ENCODE measurements at regions not wholly inside any gene's neighbourhood (a gene's known extent, or its start where the extent isn't known, plus 50 kb on each side); places are given as distances from the start of the nearest gene placed in this dataset.
"Not testable (repeated sequence)": the region's sequence is repeated elsewhere in the genome, so short reads cannot be mapped to it uniquely, and the experiment has no call there.

DNA sequence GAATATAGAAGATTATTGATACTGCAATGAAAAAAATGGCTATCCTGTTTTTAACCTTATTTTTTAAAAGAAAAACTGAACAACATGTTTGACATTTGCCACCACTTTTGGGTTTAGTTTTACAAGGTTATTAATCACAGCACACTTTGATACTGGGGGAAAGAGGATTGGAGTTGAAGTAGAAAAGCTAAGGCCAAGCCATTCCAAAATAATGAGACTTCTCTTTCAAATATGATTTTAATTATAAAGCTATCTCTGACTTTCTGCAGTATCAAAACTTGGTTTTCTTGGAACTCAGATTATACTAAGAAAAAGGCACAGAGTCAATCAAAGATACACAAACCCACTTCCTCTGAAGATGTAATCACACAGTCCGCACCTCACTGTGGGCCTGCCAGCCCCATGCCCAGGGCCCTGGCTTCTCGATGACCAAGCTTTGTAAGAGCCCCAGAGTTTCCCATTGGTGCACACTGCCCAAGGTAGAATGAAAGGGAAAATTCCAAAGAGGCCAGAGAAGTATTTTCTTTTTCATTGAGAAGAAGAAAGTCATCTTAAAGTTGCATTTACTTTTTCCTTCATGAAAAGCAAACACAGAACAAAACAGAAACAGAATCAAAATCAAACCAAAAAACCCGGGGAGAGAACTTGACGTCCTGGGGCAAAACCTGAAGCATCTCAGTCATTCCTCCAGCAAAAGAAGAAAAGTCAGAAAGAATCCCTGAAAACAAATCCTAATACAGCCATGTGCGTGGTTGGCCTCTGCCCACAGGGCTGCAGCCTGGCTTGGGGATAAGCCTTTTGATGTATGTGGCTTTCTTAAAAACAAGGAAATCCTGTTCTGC is 187.7 kb upstream of the KLF6 start:
- peak; percentile 50 for DNase-seq

DNA sequence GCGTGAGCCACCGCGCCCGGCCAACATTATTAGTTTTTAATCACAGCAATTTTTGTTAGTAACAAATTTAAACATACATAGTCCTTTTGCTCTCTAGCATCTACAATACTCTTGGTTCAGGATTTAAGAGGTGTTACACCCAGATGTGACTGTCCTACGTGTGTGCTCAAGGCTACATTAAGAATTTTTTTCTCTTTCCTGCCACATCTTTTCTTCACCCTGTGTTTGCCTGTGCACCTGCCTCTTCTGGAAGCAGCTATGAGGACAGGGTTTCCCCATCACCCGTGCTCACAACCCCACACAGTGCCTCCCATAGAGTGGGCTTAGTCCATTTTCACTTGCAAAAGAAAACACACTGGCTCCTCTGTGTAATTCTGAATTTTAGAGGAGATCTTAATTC is 186.7 kb upstream of the KLF6 start:
- peak; percentile 16 for DNase-seq

DNA sequence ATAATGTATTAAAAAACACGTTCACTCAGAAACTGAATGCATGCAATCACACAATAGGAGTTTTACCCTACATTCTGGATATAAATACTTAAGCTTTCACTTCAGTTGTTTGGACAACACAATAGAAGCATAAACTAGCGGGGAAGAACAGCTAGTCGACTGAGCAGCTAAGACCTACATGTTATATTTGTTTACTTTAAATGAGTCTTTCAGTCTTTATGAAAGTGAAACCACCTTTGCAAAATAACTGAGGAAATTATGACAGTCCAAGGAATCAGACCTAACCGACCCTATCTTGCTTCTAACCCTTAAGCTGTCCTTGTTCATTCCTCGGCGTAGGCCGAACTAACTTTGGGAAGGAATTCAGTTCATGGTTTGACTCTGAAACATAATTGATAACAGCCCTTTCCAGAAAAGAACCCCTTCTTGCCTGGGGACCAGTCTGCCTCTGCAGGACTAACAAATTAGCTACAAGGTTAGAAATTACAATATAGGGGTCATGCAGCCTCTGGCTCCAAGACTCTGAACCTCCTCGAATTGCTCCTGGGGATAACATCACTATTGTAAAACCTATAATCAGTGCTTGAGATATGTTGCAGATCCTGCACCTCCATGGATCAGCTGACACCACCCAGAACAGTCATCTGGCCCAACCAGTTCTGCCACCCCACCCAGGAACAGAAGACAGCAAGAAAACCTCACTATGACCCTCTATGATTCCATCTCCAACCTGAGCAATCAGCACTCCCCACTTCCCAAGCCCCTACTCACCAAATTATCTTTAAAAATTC is 185.1 kb upstream of the KLF6 start:
- no peak for DNase-seq

DNA sequence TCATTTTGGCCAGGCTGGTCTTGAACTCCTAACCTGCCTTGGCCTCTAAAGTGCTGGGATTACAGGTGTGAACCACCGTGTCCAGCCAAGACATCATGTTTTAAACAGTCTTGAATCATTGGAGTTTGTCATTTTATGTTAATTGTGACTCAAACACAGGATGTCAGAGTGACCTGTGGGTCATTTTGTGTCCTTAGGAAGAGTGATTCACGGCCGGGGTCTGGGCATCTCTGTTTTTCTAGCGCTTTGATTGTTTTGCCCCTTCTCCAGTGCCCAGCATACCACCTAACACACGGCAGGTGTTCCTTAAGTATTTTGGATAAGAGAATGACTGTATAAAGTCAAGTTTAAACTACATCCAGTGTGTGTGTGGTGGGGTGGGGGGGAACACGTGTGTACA is 183.7 kb upstream of the KLF6 start:
- no peak for DNase-seq

DNA sequence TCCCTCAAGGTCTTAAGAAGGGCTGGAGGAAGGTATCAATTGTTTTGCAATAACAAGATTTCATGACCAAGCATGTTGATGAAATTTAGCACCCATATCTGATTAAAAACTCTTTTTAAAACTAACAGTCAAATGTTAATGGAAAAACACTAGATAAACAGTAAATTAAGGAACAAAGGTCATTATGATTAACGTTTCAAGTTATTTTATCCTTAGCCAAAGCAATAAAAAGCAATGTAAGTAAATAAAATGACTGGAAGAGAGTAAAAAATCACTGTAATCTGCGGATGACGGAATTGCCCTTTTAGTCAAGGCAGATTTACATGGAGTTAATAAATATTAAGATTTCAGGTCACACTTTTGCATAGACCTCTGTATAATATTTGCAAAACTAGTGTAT is 179.5 kb upstream of the KLF6 start:
- no peak for DNase-seq

DNA sequence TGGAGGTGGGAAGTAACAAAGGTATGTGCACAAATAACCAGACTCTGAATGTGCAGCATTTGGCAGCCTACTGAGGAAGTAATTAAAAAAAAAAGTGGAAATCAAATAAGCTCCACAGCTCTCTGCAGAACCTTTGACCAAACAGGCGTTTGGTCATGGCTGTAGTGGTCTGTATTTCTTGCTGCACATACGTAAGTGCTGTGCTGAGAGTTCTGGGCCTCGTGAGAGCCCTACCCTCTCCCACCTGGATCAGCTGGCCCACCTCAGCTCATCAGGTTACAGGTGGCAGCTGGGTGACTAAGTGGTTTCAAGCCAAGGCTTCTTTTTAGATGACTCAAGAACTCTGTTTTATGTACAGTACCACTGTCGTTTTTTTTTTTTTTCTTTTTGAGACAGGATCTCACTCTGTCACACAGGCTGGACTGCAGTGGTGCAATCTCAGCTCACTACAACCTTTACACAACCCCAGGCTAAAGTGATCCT is 178.2 kb upstream of the KLF6 start:
- no peak for DNase-seq

DNA sequence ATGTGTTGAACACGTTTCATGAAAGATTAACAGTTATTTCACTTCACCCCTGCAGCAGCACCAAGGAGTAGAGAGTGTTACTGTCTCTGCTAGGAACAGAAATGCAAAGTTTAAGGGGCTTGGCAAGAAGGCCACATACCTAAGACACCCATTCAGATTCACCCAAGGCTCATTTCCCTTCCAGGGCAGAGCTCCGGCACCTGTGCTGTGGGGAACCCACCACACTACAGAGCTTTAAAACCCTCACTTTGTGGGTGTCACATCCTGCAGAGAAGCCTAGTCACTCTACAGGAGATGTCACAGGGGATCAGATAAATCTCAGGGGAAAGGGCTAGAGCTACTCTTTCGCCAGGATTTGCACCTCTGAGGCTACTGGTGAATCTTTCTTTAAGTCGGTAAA is 176.1 kb upstream of the KLF6 start:
- peak; percentile 67 for DNase-seq

DNA sequence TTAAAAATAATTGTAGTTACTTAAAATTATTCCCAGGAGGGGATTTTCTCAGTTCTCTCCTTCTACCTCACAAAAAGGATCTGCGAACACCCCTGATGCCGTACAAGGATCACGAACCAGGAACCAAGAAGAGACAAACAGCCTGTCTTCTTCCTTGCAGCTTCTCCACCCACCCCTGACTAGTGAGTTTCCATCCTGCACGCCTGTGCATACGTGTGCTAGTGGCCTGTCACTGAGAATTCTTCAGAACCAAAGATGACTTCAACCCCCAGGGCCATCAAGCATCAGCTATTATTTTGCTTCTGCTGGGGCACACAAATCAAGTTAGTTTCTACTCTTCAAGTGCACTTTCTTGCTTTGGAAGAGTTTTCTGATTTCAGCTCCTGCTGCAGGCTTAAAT is 175.5 kb upstream of the KLF6 start:
- no peak for DNase-seq

DNA sequence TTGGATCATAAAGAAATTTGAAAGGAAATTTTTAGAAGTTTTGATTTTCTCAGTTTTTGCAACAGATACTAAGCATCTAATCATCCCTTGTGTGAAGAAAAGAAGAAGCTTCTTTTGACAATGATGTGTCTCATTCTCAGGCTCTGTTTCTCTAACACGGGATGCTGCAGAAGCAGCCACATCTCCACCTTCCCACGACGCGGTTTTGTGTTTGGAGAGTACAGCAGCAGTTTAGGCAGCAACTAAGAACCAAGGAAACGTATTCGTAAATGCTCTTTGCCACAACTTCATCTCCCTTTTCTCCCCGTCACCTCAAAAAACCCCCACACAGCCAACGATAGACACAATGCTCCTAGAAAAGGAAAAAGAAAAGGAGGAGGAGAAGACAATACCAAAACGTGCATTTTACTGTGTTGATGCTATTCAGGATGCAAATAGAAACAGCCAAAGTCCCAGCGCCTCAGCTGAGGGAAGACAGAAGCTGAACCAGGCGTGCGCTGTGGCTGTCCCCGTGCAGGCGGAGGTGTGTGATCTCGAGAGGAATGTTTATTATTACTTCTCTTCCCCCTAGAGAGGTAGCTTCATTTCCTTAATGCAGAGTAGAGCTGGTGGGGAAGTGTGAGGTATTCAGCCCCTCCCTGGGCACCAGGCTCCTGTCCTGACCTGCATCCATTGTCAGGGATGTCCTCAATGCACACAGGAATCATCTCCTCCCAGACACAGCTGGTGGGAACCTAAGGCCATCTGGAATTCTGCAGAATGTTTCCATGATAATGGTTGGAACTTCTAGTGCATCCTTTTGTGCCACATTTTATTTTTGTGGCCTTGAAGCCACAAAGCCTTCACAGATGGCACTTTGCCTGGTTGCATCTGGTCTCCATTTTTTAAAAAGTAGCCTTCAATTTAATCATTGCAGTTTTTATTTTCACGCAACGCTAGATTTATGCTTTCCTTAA is 174.6 kb upstream of the KLF6 start:
- no peak for DNase-seq

DNA sequence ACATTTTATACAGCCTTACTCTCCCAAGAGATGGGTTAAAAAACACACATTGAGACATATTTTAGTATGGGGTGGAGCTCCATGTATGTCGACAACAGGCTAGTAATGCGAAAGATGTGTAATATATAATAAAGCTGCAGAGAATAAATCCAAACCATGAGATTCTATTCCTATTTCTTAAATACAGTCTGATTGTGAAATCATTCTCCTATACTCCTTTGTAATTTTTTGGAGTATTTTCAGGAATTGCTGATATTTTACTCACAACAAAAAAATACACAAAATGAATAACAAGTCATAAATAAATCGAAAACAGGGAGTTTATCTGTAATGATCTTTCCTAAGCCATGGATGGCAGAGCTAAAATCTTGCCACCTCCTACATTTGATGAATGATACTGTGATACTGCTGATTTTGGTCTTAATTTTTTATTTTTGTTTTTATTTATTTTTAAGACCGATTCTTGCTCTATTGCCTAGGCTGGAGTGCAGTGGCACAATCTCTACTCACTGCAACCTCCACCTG is 173.5 kb upstream of the KLF6 start:
- DNase-seq: no peak

DNA sequence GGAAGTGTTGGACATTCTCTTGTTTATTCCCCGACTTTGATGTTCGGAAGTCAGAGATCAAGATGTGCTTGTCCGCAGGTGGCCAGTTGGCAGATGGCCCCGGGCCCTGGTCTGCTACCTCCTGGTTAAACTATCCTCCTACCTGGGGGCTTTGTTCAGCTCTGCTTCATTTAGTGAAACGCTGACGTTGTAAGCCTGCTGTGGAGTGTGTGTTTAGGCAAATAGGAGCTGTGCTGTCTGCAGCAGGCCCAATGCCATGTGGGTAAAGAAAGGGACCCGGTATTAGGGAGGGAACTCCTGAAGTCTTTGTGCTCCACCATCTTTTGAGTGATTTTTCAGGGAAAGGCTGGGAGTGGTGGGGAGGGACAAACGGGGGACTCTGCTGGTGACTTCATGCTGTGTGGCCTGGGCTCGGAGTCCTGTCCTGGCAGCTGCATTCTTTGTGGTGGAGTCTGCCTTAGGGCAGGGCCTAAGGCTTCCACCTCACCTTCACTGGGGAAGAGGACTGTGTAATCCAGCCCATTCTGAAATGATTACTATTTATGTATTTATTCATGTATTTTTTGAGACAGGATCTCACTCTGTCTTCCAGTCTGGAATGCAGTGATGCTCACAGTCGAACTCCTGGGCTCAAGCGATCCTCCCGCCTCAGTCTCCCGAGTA is 171.1 kb upstream of the KLF6 start:
- no peak for DNase-seq

DNA sequence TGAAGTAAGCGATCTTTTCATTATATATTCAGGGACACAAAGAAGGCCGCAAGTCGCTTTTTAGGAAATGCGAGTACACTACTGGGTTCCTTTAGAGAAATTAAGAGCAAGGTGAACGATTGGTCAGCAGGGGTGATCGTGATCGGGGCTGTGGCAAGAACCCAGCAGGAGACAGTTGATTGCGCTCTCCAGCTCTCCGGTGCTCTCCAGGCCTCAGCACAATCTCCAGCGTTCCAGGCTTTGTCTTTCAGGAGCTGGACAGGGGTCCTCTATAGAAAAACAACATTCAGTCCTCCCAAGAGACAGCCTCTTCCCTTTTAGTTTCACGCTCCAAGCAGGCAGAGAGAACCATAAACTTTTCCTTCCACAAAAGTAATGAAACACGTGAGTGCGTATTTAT is 170.5 kb upstream of the KLF6 start:
- no peak for DNase-seq

DNA sequence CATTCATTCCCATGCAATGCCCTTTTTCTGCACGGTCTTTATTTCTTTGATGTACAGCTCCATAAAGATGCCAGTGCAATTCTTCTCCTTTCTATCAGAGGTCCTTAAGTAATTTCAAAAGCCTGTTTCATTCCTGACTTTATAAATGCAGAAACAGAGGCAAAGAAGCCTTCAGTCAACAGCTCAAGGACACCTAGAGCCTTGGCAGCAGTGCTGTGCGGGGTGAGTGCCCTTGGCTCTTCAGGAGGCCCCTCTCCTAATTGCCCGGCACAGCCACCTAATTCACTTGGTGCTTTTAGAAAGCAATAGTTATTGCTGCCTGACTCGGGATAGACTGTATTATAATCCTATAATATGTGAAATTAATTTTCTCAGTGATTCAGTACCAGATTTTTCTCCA is 169.6 kb upstream of the KLF6 start:
- DNase-seq: no peak

DNA sequence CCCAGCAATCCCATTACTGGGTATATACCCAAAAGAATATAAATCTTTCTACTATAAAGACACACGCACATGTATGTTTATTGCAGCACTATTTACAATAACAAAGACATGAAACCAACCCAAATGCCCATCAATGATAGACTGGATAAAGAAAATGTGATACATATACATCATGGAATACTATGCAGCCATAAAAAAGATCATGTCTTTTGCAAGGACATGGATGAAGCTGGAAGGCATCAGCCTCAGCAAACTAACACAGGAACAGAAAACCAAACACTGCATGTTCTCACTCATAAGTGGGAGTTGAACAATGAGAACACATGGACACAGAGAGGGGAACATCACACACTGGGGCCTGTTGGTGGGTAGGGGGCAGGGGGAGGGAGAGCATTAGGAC is 169.0 kb upstream of the KLF6 start:
- DNase-seq: not testable (repeated sequence)

DNA sequence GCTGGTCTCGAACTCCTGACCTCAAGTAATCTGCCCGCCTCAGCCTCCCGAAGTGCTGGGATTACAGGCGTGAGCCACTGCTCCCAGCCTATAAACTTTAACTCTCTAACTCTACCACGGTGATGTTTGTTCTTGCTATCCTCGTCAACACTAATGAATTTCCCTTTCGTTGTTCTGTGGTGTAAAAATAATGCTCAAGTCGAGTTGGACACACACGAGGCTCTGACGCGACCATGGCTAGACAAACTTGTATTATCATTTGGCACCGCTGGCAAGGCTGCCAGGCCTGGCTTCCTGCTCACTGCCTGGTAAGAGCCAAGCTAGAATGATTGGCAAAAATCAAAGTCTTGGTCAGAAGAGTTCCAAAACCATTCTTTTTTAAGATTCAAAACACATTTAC is 167.0 kb upstream of the KLF6 start:
- no peak for DNase-seq

DNA sequence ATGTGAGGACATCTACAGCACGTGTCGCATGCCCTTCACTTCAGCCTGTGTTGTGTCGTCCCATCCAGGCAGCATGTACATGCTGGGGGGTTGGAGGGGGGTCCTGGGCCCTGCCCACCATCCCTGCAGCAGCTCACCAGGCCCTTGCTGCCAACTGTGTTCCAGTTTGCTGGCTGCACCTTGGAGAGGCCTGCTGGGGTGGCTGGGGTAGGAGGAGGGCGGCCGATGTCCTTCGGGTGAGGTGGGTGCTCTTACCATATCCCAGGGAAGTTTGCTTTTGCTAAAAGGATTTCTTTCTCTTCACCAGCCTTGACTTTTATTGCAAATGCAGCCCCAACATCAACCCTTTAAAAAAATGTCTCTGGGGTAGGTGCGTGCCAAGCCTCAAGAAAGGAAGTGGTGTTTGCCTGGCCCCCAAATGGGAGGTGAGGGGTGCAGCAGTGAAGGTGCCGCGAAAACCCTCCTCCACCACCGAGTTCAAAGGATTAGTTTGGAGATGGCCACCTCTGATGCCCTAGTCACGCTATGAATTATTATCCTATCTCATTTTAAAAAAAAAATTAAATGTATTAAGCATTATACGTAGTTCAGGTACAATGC is 165.8 kb upstream of the KLF6 start:
- peak; percentile 63 for DNase-seq

DNA sequence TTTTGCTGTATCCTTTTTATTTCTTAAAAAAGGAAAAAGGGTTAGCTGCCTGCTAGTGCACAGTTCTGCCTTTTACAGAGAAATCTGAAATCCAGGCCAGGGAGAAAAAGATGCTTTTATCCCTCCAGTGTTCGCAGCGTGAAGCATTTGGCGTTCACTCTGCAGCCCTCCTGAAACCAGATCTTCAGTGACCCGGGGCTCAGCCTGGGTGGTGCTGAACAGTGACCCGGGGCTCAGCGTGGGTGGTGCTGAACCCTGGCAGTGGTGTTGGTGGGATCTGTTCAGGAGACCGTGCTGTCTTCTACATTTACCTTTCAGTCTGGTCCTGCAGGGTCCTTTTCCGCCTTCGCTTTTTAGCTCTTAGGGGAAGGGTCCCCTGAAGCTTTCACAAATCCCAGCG is 164.7 kb upstream of the KLF6 start:
- no peak for DNase-seq

DNA sequence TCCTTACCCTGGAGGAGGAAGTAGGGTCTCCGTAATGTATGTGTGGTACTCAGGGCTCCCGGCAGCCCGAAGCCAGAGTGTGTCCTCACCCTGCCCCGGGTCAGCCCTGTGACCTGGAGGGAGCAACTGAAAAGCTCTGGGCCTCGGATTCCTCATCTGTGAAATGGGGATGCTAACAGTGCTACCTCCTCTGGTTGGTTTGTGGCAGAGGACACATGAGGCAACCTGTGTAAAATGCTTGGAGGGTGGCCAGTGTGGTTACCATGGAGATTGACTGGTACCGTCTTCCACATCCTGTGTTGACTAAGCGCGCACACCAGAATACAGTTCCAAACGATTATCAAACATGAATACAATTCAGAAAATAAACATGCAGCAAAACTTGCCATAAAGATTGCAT is 163.8 kb upstream of the KLF6 start:
- DNase-seq: peak; percentile 88

DNA sequence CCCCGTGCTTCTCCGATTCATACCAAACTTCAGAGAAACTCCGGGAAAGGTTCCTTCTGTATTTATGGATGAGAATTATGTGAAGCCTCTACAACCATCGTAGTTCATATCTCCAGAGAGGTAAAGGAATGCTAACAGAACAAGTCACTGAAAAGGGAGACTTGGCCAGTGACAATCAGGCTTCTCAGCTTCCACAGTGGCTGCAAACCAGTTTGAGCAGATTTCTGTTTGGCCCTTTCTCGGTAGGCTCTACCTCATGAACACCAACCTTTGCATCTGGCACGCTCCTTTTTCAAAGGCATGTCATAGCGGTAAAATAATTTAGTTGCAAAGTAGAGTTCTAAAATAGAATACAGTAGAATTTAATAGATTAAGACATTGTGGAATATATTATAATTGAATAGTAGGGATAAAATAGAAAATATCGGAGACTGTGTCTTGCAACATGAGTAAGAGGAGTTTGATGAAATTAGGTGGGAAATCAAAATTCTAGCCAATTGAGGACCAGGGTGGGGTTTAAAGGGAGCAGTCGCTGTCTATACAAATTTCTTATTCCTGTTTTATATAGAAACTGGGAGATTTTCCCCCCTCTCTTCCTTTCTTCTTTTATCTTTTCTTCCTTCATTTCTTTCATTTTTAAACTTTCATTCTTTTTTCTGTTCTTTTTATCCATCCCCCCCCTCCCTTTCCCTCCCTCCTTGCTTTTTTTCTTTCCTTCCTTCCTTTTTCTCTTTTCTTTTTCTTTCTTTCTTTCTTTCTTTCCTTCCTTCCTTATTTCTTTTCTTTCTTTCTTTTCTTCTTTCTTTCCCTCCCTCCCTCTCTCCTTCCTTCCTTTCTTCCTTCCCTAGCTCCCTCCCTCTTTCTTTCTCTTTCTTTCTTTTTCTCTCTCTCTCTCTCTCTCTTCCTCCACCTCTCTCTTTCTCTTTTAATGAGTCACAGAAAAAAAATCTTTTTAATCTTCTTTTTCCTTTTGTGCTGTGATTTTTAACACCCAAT is 161.5 kb upstream of the KLF6 start:
- DNase-seq: no peak

DNA sequence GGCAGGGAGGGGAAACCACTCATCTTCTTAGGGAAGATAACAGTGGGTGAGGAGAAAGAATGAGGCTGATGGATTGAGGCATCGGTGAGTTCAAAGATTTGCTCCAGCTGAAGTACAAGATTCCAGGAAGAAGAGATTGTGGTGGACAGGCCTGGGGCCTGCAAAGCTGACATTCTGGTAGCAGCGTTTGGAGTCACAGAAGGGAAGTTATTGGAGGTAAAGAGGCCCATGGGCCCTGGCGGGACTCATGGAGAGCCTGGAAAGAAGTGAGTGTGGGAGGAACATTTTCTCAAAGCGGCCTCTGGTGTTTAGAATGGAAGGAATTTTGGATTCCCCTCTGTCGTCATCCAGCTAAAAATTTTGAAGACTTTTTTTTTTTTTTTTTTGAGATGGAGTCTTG is 160.0 kb upstream of the KLF6 start:
- DNase-seq: no peak
